Stimulated activated CD8-positive, alpha-beta memory T cell treated with anti-CD3 and anti-CD28 coated beads, Interleukin-7, amount 100 ng/mL, for 24 hours (primary cell): ENCODE measurements at regions not wholly inside any gene's neighbourhood (a gene's known extent, or its start where the extent isn't known, plus 50 kb on each side); places are given as distances from the start of the nearest gene placed in this dataset.

Experiments used
- DNase-seq: peaks from one replicate; pipeline ENCODE4 v3.0.0-alpha.2; 2020; ENCODE audit warnings: low read depth

DNA sequence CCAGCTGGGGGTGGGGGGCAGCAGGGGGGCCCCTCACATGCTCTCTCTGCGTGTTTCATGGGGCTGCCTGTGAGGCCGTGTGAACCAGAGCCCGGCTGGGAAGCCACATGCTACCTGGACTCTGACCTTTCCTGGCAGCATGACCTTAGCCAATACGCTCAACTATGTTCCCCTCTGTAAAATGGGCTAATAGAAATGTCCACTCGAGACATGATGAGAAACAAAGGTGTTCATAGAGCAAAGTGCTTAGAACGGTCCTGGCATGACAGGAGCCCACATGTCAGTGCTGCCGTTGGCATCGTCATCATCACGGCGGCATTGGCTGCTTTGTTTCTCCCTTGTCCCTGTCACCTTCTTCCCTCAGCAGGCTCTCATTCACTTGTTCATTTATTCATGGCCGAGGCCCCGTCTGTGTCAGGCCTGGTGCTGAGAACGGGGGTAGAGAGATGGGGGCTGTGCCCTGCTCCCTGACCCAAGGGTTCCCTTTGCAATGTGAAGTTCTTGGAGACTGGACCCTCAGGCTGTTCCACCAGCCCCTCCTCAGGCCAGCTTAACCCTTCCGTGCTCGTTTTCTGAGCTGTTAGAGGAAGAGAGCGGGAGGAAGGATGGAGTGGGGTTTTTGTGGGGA, 291.4 kb downstream of the SEC14L1 start:
- DNase-seq: no peak

DNA sequence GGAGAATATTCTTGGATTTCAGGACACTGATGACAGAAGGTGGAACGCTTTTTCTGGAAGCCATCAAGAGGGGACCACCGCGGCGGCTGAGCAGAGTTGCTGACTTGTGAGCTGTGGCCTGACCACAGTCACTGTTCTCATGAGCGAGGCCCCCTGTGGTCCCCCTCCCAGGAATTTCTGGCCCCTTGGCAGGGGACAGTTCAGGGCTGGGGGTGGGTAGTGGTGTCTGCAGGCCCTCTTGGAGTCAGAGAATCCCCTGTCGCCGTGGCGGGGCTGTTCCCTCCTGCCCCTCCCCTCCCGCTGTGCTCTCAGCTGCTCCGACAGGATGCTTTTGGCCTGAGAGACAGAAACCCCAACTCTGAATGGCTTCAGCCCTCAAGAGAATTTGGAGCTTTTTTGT, 292.0 kb downstream of the SEC14L1 start:
- DNase-seq: no peak

DNA sequence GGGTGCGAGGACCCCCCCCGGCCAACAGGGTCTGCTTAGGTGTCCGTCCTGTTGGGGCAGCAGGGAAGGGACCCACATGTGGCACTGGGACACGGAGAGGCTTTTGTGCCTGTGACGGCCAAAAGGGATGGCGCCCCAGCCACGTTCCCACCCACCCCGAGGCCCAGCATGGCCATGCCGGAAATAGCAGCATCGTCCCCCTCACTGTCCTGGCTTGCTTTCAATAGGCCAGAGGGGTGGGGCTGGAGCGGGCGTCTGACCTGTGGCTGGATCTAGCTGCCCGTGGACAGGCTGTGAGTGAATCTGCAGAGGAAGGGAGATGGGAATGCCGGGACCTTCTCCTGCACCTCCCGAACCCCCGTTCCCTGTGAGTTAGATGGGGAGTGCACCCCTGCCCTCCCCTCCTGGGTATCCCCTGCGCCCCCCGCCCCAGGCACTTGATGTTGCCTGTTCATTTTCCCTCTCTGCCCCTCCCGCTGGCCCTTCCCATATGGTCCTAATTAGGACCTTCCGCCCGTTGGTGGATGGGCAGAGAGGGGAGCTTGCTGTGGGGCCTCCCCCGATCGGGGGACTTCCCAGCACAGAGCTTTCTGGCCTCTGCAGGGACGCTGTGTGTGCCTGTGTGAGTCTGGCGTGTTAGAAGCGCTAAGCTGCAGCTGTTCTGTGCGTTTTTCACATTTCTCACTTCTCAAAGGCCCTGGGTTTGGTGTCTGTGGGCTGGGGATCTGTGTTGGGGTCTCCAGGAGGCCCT, 292.8 kb downstream of the SEC14L1 start:
- no peak for DNase-seq

DNA sequence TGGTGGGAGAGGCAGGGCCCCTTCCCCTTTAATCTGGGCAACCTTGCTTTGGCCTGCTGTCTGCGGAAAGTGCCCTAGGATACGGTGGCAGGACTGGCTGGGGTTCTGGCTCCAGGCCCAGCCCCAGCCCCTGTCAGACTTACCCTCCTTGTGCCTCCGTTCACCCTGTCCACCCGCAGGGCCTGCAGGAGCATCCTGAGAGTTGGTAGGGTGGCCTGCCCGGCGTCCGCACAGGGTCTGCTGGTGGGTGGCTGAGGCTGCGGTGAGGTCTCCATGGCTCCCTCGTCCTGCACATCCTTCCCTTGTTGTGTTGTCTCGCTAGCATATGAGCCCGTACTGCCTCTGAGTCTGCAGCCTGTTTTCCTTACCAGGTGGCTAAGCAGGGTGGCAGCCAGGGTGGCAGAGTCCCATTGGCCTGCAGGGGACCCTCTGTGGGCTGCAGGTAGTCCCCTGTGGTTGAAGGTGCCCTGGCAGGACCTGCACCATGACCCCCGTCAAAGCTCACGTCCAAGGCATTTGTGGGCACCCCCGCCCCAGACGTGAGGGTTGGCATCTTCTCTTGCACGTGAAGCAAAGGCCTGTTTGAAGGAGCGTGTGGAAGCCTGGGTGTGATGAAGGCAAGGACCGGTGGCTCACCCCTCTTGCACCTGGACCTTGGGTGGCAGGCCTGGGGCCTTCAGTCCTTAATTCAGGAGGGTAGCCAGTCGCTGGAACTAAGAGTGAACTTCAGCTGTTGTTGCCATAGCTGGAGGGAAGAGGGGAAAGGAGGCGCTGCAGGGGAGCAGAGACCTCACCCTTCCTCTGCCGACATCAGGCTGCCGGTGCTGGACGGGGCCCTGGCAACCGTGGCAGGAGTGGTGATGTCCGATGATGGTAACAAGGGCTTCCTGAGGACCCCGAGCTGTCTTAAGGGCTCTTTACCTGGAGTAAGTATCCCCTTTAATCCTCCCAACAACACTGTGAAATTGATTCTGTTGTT, 293.7 kb downstream of the SEC14L1 start:
- DNase-seq: no peak

DNA sequence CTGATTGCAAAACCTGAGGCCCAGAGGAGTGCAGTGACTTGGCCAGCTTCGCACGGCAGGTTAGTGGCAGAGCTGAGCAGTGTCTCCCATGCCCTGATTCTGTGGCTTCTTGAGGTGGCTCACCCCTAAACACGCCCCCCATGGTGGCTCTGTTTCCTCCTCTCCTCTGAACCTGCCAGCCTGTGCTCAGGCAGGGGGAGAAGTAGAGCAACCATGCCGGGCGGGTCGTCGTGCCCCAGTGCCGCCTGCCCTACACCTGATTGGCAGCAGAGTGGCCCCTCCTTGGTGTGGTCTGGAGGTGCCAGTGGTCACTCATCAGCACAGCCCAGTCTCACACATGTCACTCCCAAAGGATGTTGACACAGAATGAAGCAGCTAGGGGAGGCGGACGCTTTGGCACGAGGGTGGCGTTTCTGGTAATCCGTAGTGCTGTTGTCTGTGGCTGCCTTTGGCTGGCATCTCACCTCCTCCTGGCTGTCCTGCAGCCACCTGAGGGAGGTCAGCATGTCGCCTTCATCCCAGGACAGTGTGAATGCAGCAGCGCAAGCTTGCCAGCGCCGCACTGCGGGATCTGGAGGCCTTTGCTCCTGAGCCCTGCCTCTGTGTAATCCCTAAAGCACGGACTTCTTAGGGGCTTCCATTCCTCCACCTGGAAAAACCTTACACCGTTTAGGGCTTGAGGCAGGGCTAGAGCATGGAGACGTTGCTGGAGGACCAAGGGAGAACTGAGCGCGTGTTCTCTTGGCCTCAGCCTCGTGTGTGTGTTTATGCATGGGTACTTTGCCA, 294.7 kb downstream of the SEC14L1 start:
- DNase-seq: no peak

DNA sequence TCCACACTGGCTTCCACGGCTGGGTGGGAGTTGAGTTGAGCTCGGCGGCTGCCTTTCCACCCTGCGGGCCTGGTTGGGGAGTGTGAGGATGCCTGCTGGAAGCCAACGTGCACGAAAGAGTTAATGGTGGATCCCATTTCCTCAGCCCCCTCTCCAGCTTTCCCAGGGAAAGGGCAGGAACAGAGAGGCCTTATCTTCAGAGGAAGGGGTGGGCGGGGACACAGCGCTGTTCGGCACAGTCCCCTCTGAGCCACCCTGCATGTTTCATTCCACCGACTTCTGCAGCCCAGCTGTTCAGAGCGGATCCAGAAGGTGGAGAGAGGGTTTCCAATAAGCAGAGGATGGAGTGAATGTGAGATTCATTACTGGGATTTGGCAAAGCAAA, 295.3 kb downstream of the SEC14L1 start:
- no peak for DNase-seq

DNA sequence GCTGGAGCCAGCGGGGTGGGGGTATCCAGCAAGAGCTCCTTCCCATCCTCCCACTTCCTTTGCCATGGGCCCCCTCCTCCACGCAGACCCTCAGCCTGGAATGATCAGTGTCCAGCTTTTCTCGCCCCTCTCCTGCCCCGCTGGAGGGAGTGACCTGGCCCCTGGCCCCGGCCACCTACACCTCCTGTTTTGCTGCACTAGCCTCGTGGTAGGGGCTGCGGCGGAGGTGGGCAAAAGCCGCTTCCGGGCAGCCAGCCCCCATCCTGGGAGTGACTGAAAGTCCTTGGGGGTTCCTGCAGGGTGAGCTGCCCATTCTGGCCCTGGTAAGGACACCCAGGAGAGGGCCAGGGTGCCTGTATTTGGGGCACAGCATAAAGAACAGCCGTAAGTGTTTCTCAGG, 295.7 kb downstream of the SEC14L1 start:
- no peak for DNase-seq

DNA sequence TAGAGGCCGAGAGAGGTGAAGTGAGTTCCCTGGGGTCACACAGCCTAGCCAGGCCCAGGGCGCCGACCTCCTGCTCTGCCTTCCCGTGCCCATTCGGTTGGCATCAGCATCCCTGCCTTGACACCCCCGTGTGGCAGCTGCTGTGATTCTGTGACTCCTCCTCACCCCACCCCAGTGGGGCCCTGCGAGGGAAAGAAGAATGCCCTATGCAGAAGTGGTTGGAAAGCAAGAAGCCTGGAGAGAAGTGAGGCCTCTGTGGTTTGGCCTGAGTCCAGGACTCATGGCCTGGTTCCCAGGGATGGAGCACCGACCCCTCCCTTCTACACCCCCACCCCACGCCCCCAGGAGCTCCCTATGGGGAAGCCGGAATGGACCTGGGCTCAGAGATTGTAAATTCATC, 296.2 kb downstream of the SEC14L1 start:
- no peak for DNase-seq

DNA sequence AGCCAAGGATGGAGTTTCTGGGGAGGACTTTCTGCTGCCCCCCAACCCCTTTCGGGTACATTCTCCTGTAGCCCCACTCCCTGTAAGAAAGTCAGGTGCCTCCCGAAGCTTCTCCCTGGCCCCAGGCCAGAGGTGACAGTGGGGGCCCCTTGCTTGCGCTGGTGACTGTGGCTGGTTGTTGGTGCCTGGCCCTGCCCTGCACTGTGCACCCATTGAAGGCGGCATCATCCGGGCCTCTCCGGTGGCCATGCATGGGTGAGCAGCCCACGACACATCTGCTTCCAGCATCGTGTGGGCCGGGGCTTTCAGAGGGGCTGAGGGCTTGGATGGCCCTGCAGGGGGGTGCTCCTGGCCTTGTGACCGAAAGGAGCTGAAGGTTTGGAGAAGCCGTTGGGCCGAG, 297.0 kb downstream of the SEC14L1 start:
- DNase-seq: no peak

DNA sequence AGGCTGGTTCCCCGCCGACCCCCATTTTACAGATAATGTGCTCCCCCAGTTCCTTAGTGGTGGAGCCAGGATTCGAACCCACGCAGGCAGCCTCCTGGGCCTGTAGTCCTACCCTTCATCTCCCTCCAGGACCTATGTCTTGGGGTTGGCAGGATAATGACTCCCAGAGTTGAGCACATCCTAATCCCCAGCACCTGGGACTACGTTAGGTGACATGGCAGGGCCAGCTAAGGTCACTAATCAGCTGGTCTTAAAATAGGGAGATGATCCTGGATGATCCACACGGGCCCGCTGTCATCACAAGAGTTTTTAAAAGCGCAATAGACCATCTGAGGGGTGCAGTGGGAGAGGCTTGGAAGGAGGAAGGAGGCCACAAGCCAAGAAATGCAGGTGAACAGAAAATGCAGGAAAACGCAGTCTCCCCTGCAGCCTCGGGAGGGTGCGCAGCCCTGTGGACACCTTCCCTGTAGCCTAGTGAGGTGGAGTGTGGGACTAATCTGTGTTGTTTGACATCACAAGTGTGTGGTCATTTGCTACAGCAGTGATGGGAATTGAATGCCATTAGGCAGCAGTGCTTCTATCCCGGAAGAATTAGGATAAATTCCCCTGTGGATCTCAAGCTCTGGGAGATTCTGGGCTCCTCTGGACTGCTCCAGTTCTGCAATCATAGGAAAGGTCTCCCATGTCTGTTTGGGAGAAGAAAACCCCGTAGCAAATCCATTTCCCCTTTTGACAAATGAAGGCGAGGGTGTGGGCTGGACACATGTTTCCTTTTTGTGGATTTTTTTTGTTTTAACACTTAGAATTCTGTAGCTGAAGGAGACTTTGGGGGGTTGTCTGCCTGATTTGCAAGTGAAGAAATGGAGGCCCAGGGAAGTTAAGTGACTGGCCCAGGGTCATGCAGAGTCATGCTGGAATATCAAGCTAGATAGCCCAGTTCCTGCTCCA, 297.7 kb downstream of the SEC14L1 start:
- DNase-seq: no peak

DNA sequence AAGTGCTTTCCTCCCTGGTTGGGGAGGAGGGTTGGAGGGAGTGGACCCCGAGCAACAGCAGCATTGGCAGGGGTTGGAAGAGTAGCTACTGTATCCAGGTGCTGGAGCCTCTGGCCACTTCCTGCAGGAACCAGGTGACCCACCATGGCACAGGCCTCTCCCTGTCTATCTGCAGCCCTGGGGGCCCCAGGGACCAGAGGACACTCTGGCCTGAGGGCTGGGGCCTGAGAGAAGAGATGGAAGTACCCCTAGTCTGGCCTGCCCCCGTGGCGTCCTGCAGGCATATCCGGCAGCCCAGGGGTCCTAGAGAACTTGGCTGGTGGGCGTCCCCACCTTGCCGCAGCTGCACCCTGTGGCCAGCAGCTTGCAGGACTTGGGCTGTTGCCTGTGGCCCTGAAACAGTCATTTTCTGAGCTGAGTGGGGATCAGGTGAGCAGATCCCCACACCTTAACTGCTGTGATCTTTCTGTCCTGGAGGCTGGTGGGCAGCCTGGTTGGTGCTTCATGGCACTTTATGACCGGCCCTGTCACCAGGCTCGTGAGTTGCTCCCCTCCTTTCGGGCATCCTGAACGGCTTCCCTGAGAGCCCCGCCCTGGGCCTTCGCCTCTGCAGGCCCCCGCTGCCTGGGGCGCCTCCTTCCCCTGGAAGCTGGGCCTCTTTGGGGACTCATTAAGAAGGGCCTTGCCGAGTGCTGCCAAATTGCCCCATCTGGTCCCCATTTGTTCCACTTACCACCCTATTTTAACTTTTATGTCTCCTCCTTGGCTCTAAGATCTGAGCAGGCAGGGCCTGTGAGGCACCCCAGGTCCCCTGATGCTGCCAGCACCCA, 298.6 kb downstream of the SEC14L1 start:
- no peak for DNase-seq

DNA sequence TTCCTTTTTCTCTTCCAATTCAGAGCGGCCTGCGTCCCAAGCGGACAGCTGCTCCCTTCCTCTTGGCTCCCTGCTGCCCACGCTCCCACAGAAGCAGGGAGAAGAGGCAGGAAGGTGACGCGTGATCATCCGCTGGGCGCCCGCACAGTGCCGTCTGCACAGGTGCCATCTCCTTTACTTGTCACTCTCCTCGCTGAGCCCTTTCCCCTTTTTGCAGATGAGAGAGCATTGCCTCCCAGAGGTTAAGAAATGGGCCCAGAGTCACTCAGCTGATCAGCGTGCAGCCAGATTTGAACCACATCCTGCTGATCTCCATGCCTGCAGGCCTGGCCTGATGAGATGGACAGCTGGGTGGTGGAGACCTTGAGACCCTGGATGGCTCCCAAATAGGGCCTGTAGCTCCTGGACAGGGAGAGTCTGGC, 299.8 kb downstream of the SEC14L1 start:
- DNase-seq: no peak

DNA sequence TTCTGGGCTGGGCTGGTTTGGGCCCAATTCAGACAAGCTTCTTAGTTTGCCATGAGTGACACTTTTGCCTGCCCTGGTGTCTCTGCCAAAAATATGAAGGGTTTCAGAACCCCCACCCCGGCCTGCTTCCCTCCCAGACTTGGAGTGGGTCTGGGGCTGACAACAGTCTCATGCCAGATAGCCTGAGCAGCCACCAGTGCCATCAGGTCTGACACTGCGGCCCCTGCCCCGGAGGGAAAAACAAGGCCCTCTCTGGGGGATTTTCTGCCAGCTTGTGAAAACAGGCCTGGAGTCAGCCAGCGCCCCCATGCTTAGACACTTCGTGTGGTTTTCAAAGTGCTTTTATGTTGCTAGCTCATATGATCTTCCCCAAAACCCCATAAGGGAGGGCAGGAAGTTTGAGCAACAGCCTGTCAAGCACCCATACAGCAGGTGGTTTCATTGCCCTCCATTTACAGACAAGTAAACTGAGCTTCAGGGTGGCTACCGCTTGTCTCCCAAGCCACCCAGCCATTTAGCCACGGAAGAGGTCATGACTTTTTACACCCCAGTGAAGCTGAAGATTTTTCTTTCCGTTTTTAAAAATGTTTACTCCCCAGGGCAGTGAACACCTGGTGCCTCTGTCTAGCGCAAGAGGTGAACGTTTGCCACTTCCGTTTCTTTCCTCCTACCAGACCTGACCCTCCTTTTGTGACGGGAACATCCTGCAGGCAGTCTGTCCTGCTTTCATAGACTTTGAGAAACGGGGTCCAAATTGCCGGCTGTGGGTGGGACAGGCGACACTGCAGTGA, 300.6 kb downstream of the SEC14L1 start:
- no peak for DNase-seq

DNA sequence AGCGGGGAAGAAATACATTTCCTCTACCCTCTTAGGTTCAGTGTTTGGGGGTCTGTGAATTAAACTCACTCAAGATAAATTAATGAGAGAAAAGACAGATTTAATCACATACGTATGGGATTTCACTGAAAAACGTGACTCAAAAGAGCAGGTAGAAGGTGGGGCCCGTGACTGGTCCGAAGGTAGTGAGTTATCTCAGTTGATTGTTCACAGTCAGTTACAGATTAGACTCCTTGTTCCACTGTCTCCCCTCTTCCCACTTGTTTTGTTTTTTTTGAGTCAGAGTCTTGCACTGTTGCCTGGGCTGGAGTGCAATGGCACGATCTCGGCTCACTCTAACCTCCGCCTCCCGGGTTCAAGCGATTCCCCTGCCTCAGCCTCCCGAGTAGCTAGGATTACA, 301.2 kb downstream of the SEC14L1 start:
- no peak for DNase-seq

DNA sequence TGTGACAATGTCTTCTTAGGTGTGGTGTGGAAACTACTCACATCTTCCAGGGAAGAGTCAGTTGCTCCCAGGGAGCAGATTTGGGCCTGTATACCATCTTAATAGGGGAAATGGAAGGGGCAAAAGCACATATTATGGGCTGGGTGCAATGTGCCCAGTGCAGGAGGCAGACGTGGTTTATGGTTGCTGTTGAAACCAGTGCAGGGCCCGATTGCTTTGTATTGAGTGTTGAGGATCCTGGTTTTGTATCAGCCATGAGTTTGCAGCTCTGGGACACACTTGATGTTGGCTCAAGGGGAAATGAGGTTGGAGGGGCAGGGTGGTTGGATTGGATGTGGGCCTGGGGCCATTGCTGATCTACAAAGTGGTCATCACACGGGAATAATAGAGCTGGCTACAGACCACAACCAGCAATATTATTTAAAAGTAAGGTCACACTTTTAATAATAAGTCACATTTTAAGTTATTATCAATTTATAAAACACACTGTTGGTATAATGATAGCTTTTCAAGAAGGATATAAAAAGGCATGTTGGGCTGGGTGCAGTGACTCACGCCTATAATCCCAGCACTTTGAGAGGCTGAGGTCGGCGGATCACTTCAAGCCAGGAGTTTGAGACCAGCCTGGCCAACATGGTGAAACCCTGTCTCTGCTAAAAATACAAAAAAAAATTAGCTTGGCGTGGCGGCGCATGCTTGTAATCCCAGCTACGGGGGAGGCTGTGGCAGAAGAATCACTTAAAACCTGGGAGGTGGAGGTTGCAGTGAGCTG, 302.4 kb downstream of the SEC14L1 start:
- DNase-seq: no peak

DNA sequence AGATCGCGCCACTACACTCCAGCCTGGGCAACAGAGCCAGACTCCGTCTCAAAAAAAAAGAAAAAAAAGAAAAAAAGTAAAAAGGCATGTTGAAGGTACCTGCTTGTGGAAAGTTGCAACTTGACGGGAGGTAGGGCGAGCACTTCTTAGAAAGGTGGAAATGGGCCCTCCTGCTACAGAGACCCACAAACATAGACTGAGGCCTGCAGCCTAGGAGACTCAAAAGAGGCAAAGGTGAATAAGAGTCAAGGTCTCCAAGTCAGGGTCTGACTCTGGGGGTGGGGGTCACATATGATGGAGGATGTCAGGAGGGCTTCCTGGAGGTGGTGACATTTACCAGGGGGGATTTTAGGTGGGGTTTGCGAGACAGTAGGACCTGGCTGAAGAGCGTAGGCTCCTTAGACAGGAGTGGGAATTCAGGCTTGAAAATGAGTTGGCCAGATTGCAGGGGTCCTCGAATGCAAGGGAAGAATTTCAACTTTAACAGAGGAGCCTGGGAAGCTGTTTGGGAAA, 303.0 kb downstream of the SEC14L1 start:
- DNase-seq: no peak

DNA sequence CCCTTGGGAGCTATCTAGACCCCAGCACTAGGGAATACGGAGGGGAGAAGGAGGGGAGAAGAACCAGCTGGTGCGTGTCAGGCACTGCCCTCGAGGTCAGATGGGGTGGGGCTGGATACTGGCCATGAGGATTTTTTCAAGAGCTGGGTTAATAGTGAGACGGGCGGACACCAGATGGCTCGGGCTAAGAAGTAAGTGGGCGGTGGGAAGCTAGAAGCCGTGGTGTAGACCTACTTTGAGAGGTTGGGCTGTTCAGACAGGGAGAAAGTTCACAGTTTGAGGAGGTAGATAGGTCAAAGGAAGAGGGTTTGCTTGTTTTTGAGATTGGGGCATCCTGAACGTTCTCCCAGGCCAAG, 303.8 kb downstream of the SEC14L1 start:
- DNase-seq: no peak
